PC-3 (cell line): ENCODE measurements at regions not wholly inside any gene's neighbourhood (a gene's known extent, or its start where the extent isn't known, plus 50 kb on each side); places are given as distances from the start of the nearest gene placed in this dataset.
"Not testable (repeated sequence)": the region's sequence is repeated elsewhere in the genome, so short reads cannot be mapped to it uniquely, and the experiment has no call there.

Source experiments
- ATAC-seq: fragments of 200-7000 bp; cut with Tn5 transposase; 2 replicates; pipeline ENCODE4 v1.9.1; 2020; ENCODE audit warnings: mild to moderate bottlenecking, moderate library complexity
- BruUV-seq: library from RNA; stranded (reverse); fragments of 400-500 nt; replicated peaks from 2 replicates; lab custom pipeline; 2021; lab: Mats Ljungman, UMichigan
- CTCF ChIA-PET: fragments of 300-600 bp; sonication (Branson Sonifier 250); formaldehyde crosslinking; loops from one replicate; lab custom pipeline; 2022; ENCODE audit warnings: antibody characterized with exemption; lab: Charles Lee
- POLR2A ChIA-PET: fragments of 300-600 bp; sonication (Branson Sonifier 250); formaldehyde crosslinking; loops from one replicate; lab custom pipeline; 2022; ENCODE audit warnings: antibody characterized with exemption; ENCODE audit not compliant: unreplicated experiment; lab: Charles Lee
- DNase-seq: peaks from one replicate; pipeline ENCODE4 v3.0.0-alpha.2; 2015
- H2AFZ ChIP-seq: fragments of 300-600 bp; sonication (generic); 2 replicates; pipeline ENCODE4 v1.6.0; 2016; ENCODE audit warnings: antibody characterized with exemption, low read length
- H3F3A ChIP-seq: fragments of 300-600 bp; sonication (generic); one replicate; pipeline ENCODE4 v1.6.0; 2017; ENCODE audit warnings: antibody characterized with exemption, low read length, control low read depth, mild to moderate bottlenecking; ENCODE audit not compliant: unreplicated experiment
- H3K27ac ChIP-seq: fragments of 300-600 bp; sonication (generic); 2 replicates; pipeline ENCODE4 v1.5.1; 2016; ENCODE audit warnings: mild to moderate bottlenecking, low read length
- H3K27me3 ChIP-seq: fragments of 300-600 bp; sonication (generic); 2 replicates; pipeline ENCODE4 v1.6.1; 2016; ENCODE audit warnings: low read length, mixed read lengths
- H3K36me3 ChIP-seq: fragments of 300-600 bp; sonication (generic); 2 replicates; pipeline ENCODE4 v1.6.1; 2016; ENCODE audit warnings: low read depth, mixed run types, low read length, mixed read lengths
- H3K4me1 ChIP-seq: fragments of 300-600 bp; sonication (generic); 2 replicates; pipeline ENCODE4 v1.5.1; 2016; ENCODE audit warnings: low read length; ENCODE audit not compliant: insufficient read depth
- H3K4me2 ChIP-seq: fragments of 300-600 bp; sonication (generic); 2 replicates; pipeline ENCODE4 v1.6.0; 2016; ENCODE audit warnings: low read length
- H3K4me3 ChIP-seq: fragments of 300-600 bp; sonication (generic); 2 replicates; pipeline ENCODE4 v1.5.1; 2016; ENCODE audit warnings: mild to moderate bottlenecking, low read length, mixed read lengths
- H3K79me2 ChIP-seq: fragments of 300-600 bp; sonication (generic); 2 replicates; pipeline ENCODE4 v1.6.1; 2017; ENCODE audit warnings: low read length, mixed read lengths
- H3K9ac ChIP-seq: fragments of 300-600 bp; sonication (generic); 2 replicates; pipeline ENCODE4 v1.6.0; 2016; ENCODE audit warnings: mild to moderate bottlenecking, low read length
- H3K9me2 ChIP-seq: fragments of 300-600 bp; sonication (generic); replicated peaks from 2 replicates; pipeline ENCODE4 v1.6.1; 2016; ENCODE audit warnings: mixed run types, low read length, mixed read lengths
- H3K9me3 ChIP-seq: fragments of 300-600 bp; sonication (generic); 2 replicates; pipeline ENCODE4 v1.6.1; 2016; ENCODE audit warnings: low read length, mixed read lengths
- H4K20me1 ChIP-seq: fragments of 300-600 bp; sonication (generic); 2 replicates; pipeline ENCODE4 v1.6.1; 2016; ENCODE audit warnings: low read length, mixed read lengths
- CTCF ChIP-seq: fragments of 300-600 bp; sonication (generic); conservative IDR thresholded peaks from 2 replicates; pipeline ENCODE4 v1.5.1; 2017; ENCODE audit warnings: antibody characterized with exemption, low read depth, mild to moderate bottlenecking, low read length
- EZH2 ChIP-seq: fragments of 300-600 bp; sonication (generic); IDR thresholded peaks from one replicate; pipeline ENCODE4 v1.6.1; 2017; ENCODE audit warnings: antibody characterized with exemption, mild to moderate bottlenecking, low read length; ENCODE audit not compliant: unreplicated experiment
- EZH2phosphoT487 ChIP-seq: fragments of 300-600 bp; sonication (generic); IDR thresholded peaks from 2 replicates; pipeline ENCODE4 v1.6.1; 2018; ENCODE audit warnings: mild to moderate bottlenecking, antibody characterized with exemption, low read length, borderline replicate concordance
- intact Hi-C: fragments of 100-400 bp; cut with micrococcal nuclease; formaldehyde crosslinking; loops from 2 replicates; pipeline ENCODE4 v1.9.0; 2023

- Histone ChIP-seq H3K27ac (no peak overlapping the region), H3K4me1 (no peaks in the 10 kb centered on the region), H3K79me2 (no peaks in the 10 kb centered on the region), H3K9me2 (no peaks in the 10 kb centered on the region), H3K27me3 (peaks cover 33% of the 10 kb centered on the region), H3K9ac (no peak overlapping the region), H2AFZ (no peak overlapping the region), H3K9me3 (no peaks in the 10 kb centered on the region), H4K20me1 (no peaks in the 10 kb centered on the region), H3K4me2 (no peak overlapping the region), H3K36me3 (no peaks in the 10 kb centered on the region), H3K4me3 (no peak overlapping the region), H3F3A (no peaks in the 10 kb centered on the region)
- ATAC-seq (no peak), DNase-seq (no peak)
- no TSS peak for BruUV-seq
- CTCF ChIA-PET: no interaction called here
- POLR2A ChIA-PET: no interaction called here
- TF ChIP-seq CTCF (no peak), EZH2 (no peak), EZH2phosphoT487 (no peak)
- intact Hi-C loops: no loop called here
These were observed 95.9 kb upstream of the SLC25A48 start for GRCh38 chr5:135738564-135738875.

- no peak overlapping the region for H2AFZ ChIP-seq
- DNase-seq (no peak), ATAC-seq (no peak)
- BruUV-seq: no TSS peak
- peaks cover 33% of the 10 kb centered on the region for H3K27me3 ChIP-seq
- intact Hi-C loops: no loop called here
- no peaks in the 10 kb centered on the region for H4K20me1 ChIP-seq
- no peak overlapping the region for H3K27ac ChIP-seq
- H3K79me2 ChIP-seq: no peaks in the 10 kb centered on the region
- H3F3A ChIP-seq: no peaks in the 10 kb centered on the region
- ChIA-PET POLR2A (no interaction called here), CTCF (no interaction called here)
- no peak overlapping the region for H3K9ac ChIP-seq
- H3K4me3 ChIP-seq: no peak overlapping the region
- TF ChIP-seq EZH2phosphoT487: no peak
- no peak for TF ChIP-seq CTCF
- no peak for TF ChIP-seq EZH2
- no peaks in the 10 kb centered on the region for H3K36me3 ChIP-seq
- no peaks in the 10 kb centered on the region for H3K9me3 ChIP-seq
- no peak overlapping the region for H3K4me2 ChIP-seq
- no peaks in the 10 kb centered on the region for H3K4me1 ChIP-seq
- no peaks in the 10 kb centered on the region for H3K9me2 ChIP-seq
These were observed 96.5 kb upstream of the SLC25A48 start for GRCh38 chr5:135737701-135738563.

GRCh38 chr5:135736952-135737351 is 97.5 kb upstream of the SLC25A48 start:
- BruUV-seq: not testable (repeated sequence)

More at GRCh38 chr5:135736952-135737351, 97.5 kb upstream of the SLC25A48 start:
- H3F3A ChIP-seq, CTCF ChIA-PET, H3K9me2 ChIP-seq, POLR2A ChIA-PET, H2AFZ ChIP-seq, H3K4me1 ChIP-seq, H3K4me3 ChIP-seq, H3K9ac ChIP-seq, H3K36me3 ChIP-seq, intact Hi-C loops, H3K4me2 ChIP-seq, DNase-seq, H3K27ac ChIP-seq, H4K20me1 ChIP-seq, H3K9me3 ChIP-seq, ATAC-seq, H3K79me2 ChIP-seq: not testable (repeated sequence)
- H3K27me3 ChIP-seq: peaks cover 33% of the 10 kb centered on the region
